ENCODE measurements at regions not wholly inside any gene's neighbourhood (a gene's known extent, or its start where the extent isn't known, plus 50 kb on each side); places are given as distances from the start of the nearest gene placed in this dataset.

DNA sequence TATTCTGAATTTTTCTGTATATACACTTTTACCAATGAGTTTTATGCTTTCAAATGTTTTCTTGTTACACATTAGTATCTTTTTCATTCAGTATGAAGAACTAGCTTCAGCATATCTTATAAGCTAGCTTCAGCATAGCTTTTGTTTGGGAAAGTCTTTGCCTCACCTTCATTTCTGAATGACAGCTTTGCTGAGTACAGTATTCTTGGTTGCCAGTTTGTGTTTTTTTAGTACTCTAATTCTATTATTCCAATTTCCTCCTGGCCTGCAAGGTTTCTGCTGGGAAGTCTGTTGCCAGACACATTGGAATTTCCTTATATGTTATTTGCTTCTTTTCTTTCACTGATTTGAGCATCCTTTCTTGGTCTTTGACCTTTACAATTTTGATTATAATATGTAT, 278.8 kb downstream of the SPATA18 start:
- H3K36me3 ChIP-seq (ENCODE audit: control insufficient read depth, insufficient read depth, low read length) = no peaks in the 10 kb centered on the region
- no TSS peak for BruUV-seq (replicated peaks)
- H3K14ac ChIP-seq (replicated peaks; ENCODE audit: low read depth, low read length) = no peak overlapping the region
- dilution Hi-C loops (cut with HindIII; ENCODE audit: low sequenced_read_pairs, unreplicated experiment) (no loop called here), in situ Hi-C loops (cut with MboI; ENCODE audit: low sequenced_read_pairs) (no loop called here), intact Hi-C loops (cut with micrococcal nuclease) (no loop called here)
- H3K27me3 ChIP-seq (ENCODE audit: control insufficient read depth, insufficient read depth, low read length) = no peaks in the 10 kb centered on the region
- DNase-seq = no peak
- H3K4me2 ChIP-seq (ENCODE audit: low read depth, low read length) = no peak overlapping the region
- no peak overlapping the region for H2BK15ac ChIP-seq (ENCODE audit: low read depth, low read length)
- H3K4ac ChIP-seq (ENCODE audit: low read depth, low read length) = no peak overlapping the region
- no peak overlapping the region for H4K91ac ChIP-seq (ENCODE audit: insufficient read depth, low read depth, low read length)
- H2BK5ac ChIP-seq (ENCODE audit: low read depth, low read length, poor library complexity, severe bottlenecking) = no peak overlapping the region
- no peak overlapping the region for H3K56ac ChIP-seq (ENCODE audit: extremely low read depth, insufficient read depth, low read length)
- no peak overlapping the region for H2AFZ ChIP-seq (replicated peaks; ENCODE audit: low read length, poor library complexity)
- no peak overlapping the region for H2BK20ac ChIP-seq (ENCODE audit: low read depth, low read length)
- H3K9ac ChIP-seq (ENCODE audit: low read depth, low read length) = no peak overlapping the region
- POLR2A ChIA-PET (ENCODE audit: unreplicated experiment) = no interaction called here
- CTCF ChIA-PET = no interaction called here
- no peak overlapping the region for H3K23ac ChIP-seq (ENCODE audit: low read depth, low read length)
- H4K8ac ChIP-seq (ENCODE audit: low read depth in 2 of 2, low read length in 2 of 2) = no peak overlapping the region
- no peak overlapping the region for H4K5ac ChIP-seq (ENCODE audit: low read depth, low read length)
- no peaks in the 10 kb centered on the region for H3K79me1 ChIP-seq (ENCODE audit: low read depth in 1 of 2, low read length in 2 of 2)
- no peak overlapping the region for H3K18ac ChIP-seq (ENCODE audit: low read depth, low read length)
- H3K27ac ChIP-seq (ENCODE audit: insufficient read depth, low read length) = no peak overlapping the region
- no peak for TF ChIP-seq RFX5 (IDR thresholded peaks at IDR 0.05; ENCODE audit: low read depth, low read length)
- no peak for TF ChIP-seq NFE2L2 (IDR thresholded peaks at IDR 0.05; ENCODE audit: low read depth, low read length)
- TF ChIP-seq CEBPB (IDR thresholded peaks at IDR 0.05; ENCODE audit: low read depth, low read length) = no peak
- no peak for TF ChIP-seq SMC3 (IDR thresholded peaks at IDR 0.05; ENCODE audit: low read depth, low read length)
- TF ChIP-seq, protein P1, sequence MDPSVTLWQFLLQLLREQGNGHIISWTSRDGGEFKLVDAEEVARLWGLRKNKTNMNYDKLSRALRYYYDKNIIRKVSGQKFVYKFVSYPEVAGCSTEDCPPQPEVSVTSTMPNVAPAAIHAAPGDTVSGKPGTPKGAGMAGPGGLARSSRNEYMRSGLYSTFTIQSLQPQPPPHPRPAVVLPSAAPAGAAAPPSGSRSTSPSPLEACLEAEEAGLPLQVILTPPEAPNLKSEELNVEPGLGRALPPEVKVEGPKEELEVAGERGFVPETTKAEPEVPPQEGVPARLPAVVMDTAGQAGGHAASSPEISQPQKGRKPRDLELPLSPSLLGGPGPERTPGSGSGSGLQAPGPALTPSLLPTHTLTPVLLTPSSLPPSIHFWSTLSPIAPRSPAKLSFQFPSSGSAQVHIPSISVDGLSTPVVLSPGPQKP (IDR thresholded peaks at IDR 0.05; ENCODE audit: borderline replicate concordance, low read depth, low read length) = no peak
- no peak for TF ChIP-seq MAFK (IDR thresholded peaks at IDR 0.05; ENCODE audit: low read depth, low read length)
- TF ChIP-seq BHLHE40 (IDR thresholded peaks at IDR 0.05; ENCODE audit: low read depth, low read length) = no peak
- no peak for TF ChIP-seq MAZ (IDR thresholded peaks at IDR 0.05; ENCODE audit: borderline replicate concordance, low read depth, low read length)
- TF ChIP-seq RCOR1 (IDR thresholded peaks at IDR 0.05; ENCODE audit: insufficient replicate concordance, low read length) = no peak
- no peak for TF ChIP-seq MXI1 (IDR thresholded peaks at IDR 0.05; ENCODE audit: borderline replicate concordance, low read depth, low read length)
- H2BK120ac ChIP-seq (ENCODE audit: low read depth, low read length) = no peak overlapping the region
- no peaks in the 10 kb centered on the region for H3K9me1 ChIP-seq (ENCODE audit: insufficient read depth, low read length)
- no peaks in the 10 kb centered on the region for H3K4me1 ChIP-seq (ENCODE audit: control insufficient read depth, insufficient read depth, low read length)
- no peaks in the 10 kb centered on the region for H4K20me1 ChIP-seq (ENCODE audit: insufficient read depth, low read length)
- no peak overlapping the region for H2AK9ac ChIP-seq (replicated peaks; ENCODE audit: low read depth, low read length, poor library complexity)
- no peaks in the 10 kb centered on the region; the same call in 1 of the 2 replicates for H3K9me3 ChIP-seq (ENCODE audit: control insufficient read depth, insufficient read depth, low read length)
- no peak for ATAC-seq (ENCODE audit: low read depth)
- no peak overlapping the region for H3K4me3 ChIP-seq (ENCODE audit: insufficient read depth, low read depth, low read length)
- H2AK5ac ChIP-seq (ENCODE audit: low read depth, low read length) = no peak overlapping the region
